ENCODE measurements at regions not wholly inside any gene's neighbourhood (a gene's known extent, or its start where the extent isn't known, plus 50 kb on each side); places are given as distances from the start of the nearest gene placed in this dataset.

- no peak for DNase-seq
These were observed 396.5 kb upstream of the SALL3 start for GRCh38 chr18:78582898-78583738.

DNA sequence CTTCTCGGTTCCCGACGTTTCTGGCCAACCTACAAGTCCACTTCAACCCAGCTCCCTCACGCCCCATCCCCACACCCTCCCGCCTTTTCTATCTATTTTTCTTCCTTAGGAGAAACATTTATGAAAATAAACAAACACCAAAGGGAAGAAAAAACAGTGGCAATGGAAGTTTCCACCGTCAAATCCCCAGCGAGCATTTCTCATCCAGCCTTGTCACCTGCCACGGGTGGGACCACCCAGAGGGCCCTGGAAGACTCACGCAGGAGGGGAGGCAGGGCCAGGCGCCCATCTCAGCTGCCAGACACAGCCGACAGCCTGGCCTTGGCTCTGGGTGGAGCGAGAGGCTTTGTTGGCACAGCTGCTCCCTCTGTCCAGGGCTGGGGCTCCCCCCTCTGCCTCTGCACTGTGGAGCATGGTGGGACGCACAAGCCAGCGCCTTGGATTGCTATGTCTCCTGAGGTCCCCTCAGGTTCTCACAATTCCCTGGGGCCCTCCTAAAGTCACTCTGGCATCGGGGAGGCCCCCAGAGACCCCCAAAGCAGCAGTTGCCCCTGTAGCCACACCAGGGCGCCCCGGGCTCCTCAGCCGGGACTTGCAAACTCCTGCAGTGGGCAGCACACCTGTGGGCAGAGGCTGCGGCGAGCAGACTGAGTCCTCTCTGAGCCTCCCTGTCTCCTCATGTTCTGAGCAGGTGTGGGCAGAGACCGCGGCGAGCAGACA lies 395.7 kb upstream of the SALL3 start:
- no peak for DNase-seq

DNA sequence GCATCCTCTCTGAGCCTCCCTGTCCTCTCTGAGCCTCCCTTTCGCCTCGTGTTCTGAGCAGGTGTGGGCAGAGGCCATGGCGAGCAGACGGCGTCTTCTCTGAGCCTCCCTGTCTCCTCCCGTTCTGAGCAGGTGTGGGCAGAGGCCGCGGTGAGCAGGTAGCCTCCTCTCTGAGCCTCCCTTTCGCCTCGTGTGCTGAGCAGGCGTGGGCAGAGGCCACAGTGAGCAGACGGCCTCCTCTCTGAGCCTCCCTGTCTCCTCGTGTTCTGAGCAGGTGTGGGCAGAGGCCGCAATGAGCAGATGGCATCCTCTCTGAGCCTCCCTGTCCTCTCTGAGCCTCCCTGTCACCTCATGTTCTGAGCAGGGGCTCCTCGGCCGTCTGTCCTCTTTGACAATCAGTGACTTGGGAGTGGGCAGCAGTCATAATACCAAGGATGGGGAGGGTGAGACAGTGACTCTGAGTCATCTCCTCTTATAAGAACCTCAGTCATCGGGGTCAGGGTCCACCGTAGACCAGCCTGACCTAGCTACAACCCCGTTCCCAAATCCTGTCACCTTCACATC lies 395.1 kb upstream of the SALL3 start:
- DNase-seq = no peak

- no peak for DNase-seq
These were observed 393.0 kb upstream of the SALL3 start for GRCh38 chr18:78586586-78586985.

DNA sequence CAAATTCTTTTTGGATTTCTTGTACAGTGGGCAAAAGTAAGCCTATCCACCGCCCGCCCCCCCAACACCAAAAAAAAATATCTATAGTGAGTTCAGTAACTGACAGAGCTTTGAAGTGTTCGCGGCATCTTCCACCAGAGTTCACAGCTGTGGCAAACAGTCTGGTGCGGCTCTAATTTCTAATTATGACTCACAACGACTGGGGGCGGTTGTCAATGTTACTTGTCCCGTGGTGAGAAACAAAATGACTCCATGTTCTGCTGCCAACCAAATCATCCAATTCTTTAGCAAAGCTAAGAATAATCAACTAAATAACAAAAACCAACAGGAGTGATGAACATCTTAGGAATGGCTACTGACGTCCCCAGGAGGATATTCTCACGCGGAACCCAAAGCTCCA lies 392.5 kb upstream of the SALL3 start:
- no peak for DNase-seq

- DNase-seq = no peak
These were observed 391.7 kb upstream of the SALL3 start for GRCh38 chr18:78587626-78588600.

GRCh38 chr18:78589916-78590437 lies 389.6 kb upstream of the SALL3 start:
- DNase-seq = no peak

GRCh38 chr18:78595453-78595852 lies 384.2 kb upstream of the SALL3 start:
- DNase-seq = no peak

- peak; percentile 58 for DNase-seq
These were observed 383.6 kb upstream of the SALL3 start for GRCh38 chr18:78595924-78596573.

DNA sequence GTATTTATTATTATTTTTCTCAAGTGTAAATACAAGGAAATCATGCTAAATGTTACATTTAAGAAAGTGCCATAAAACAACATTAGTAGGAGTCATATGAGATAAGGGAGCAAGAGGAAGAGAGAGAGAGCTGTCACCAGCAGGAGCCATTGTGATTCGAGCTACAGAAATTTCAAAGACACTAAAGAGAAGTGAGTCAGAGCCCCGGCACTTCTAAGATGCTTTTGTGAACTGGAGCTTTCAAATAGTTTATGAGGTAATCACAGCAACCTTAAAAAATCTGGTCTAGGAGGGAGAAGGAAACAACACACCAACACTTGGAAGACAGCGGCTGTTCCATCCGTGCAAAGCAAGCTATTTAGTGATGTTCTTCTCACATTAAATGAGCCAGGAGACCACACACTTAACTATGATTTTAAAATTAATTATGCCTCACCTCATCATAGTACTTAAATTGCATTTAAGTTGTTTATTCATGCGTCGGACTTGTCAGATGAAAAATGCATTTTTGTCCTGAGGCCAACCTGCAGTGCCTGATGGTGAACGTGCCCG lies 382.7 kb upstream of the SALL3 start:
- DNase-seq = no peak

DNA sequence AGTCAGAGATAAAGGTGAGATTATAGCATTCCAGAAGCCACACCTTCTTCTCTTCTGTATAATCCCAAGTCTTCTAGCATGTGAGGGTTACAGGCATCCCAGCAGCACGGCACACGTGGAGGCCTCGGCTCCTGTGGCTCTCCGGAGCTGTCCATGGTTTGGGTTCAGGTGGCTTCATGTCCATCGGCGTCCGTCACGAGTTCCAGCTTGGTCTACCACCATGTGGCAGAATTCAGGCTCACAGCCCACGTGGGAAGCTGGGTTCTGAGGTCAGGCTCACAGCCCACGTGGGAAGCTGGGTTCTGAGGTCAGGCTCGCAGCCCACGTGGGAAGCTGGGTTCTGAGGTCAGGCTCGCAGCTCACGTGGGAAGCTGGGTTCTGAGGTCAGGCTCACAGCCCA lies 378.3 kb upstream of the SALL3 start:
- DNase-seq = no peak

- DNase-seq = no peak
These were observed 377.7 kb upstream of the SALL3 start for GRCh38 chr18:78601923-78602322.

DNA sequence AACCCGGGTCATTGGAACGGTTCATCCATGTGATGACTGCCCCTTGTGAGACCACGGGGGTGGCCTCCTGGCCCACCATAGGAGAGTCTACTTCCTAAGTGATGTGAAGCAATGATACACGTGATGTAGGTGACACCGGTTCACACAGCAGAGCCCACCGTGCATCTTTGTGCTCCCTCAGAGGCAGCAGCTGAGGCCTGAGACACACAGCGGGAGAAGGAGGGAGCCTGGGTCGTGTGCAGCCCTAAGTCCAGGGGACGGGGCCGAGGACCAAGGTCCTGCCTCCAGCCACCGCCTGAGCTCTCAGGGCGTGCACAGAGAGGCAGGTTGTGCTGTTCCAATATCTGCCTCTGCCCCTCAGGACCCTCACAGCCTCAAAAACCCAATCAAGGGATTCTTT lies 377.2 kb upstream of the SALL3 start:
- DNase-seq = no peak

- DNase-seq = no peak
These were observed 376.3 kb upstream of the SALL3 start for GRCh38 chr18:78603102-78603983.

DNA sequence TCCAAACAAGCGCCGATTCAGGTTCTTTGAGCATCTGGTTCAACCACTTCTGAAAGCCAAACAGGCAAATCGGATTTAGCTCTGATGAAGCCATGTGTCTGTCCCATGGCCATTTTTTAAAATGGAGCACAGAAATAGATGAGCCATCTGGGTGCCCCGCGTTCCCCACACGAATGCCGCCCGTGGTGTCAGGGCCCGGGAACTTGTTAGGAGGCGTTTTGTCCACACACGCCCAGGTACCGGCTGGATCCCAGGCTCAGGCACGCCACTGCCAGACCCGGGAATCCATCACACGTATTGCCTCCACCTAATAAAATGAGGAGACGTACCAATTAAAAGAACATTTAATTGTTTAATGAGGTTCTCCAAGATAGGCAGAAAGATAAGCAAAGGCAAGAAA lies 374.4 kb upstream of the SALL3 start:
- DNase-seq = no peak

- DNase-seq = no peak
These were observed 372.4 kb upstream of the SALL3 start for GRCh38 chr18:78607221-78607620.

DNA sequence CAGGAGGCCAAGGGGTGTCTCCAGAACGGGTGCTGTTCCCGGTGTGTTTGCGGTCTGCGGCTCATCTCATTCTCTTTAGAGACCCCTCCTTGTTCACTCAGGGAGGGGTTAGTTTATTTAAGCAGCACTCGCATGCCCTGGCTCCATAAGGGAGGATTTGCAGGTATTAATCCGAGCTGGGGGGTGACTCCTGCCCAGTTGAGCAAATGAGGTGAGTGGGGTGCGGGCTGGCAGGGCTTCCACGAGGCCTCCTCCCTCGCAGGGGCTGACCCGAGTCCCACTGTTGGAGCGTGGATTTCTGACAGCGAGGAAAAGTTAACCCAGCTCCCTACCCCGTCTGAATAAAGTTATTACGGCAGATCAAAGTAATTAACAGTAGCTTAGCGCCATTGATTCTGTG lies 371.8 kb upstream of the SALL3 start:
- no peak for DNase-seq

- DNase-seq = no peak
These were observed 369.4 kb upstream of the SALL3 start for GRCh38 chr18:78610179-78610578.

- no peak for DNase-seq
These were observed 368.3 kb upstream of the SALL3 start for GRCh38 chr18:78611201-78611800.

DNA sequence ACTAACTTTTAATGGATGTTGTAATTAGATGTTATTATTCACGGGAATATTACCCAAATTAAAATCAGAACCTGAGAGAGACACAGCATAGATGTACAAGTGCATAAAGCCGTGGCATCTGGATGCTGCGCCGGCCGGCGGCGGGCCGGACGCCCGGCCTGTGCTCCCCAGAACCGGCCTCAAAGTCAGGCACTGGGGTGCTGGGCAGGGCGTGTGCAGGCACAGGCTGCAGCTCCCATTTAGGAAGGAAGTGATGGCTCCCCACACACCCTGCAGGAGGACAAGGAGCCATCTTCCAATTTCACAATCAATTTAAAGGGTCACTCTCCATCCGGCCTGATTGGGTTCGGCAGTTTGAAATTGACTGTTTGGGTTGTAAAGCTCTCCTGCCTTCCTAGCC lies 367.7 kb upstream of the SALL3 start:
- no peak for DNase-seq

Measured in DMS153 (cell line).